PC-9 (cell line): ENCODE measurements at regions not wholly inside any gene's neighbourhood (a gene's known extent, or its start where the extent isn't known, plus 50 kb on each side); places are given as distances from the start of the nearest gene placed in this dataset.

Experiments
- BruUV-seq: library from RNA; stranded (reverse); fragments of 400-500 nt; replicated peaks from 2 replicates; lab custom pipeline; 2021; lab: Mats Ljungman, UMichigan
- CTCF ChIA-PET: fragments of 300-600 bp; sonication (Branson Sonifier 250); formaldehyde crosslinking; loops from one replicate; lab custom pipeline; 2022; ENCODE audit warnings: antibody characterized with exemption; lab: Charles Lee
- POLR2A ChIA-PET: fragments of 300-600 bp; sonication (Branson Sonifier 250); formaldehyde crosslinking; loops from one replicate; lab custom pipeline; 2022; ENCODE audit warnings: antibody characterized with exemption; ENCODE audit not compliant: unreplicated experiment; lab: Charles Lee
- DNase-seq, 2 experiments: peaks; one replicate each; pipeline versions ENCODE4 v3.0.0 to v3.0.0-alpha.2; 2015 to 2022; ENCODE audit warnings: mixed read lengths in 1 of 2
- H2AFZ ChIP-seq: fragments of 200-600 bp; sonication (generic); 2 replicates; pipeline ENCODE4 v1.8.1; 2017; ENCODE audit warnings: antibody characterized with exemption
- H3F3A ChIP-seq: fragments of 200-600 bp; sonication (generic); 2 replicates; pipeline ENCODE4 v1.8.1; 2017; ENCODE audit warnings: antibody characterized with exemption, mild to moderate bottlenecking, low read depth; ENCODE audit not compliant: insufficient read depth
- H3K27ac ChIP-seq: fragments of 200-600 bp; sonication (generic); 2 replicates; pipeline ENCODE4 v1.6.1; 2016; ENCODE audit warnings: mixed run types
- H3K27me3 ChIP-seq: fragments of 200-600 bp; sonication (generic); 2 replicates; pipeline ENCODE4 v1.6.1; 2016; ENCODE audit warnings: low read depth, mixed run types; ENCODE audit not compliant: insufficient read depth
- H3K36me3 ChIP-seq: fragments of 200-600 bp; sonication (generic); 2 replicates; pipeline ENCODE4 v1.6.1; 2016; ENCODE audit warnings: low read depth, mixed run types
- H3K4me1 ChIP-seq: fragments of 200-600 bp; sonication (generic); replicated peaks from 2 replicates; pipeline ENCODE4 v1.6.1; 2016; ENCODE audit warnings: mixed run types; ENCODE audit not compliant: insufficient read depth
- H3K4me2 ChIP-seq: fragments of 200-600 bp; sonication (generic); 2 replicates; pipeline ENCODE4 v1.6.1; 2017; ENCODE audit warnings: mixed run types
- H3K4me3 ChIP-seq: fragments of 200-600 bp; sonication (generic); 2 replicates; pipeline ENCODE4 v1.6.1; 2016; ENCODE audit warnings: mixed run types
- H3K79me2 ChIP-seq: fragments of 200-600 bp; sonication (generic); 2 replicates; pipeline ENCODE4 v1.6.1; 2017; ENCODE audit warnings: low read depth, mixed run types
- H3K9me2 ChIP-seq: fragments of 200-600 bp; sonication (generic); 2 replicates; pipeline ENCODE4 v1.8.1; 2017; ENCODE audit warnings: mild to moderate bottlenecking; ENCODE audit not compliant: insufficient read depth
- H3K9me3 ChIP-seq: fragments of 200-600 bp; sonication (generic); 2 replicates; pipeline ENCODE4 v1.8.1; 2016; ENCODE audit warnings: low read depth; ENCODE audit not compliant: insufficient read depth
- H4K20me1 ChIP-seq: fragments of 200-600 bp; sonication (generic); 2 replicates; pipeline ENCODE4 v1.8.1; 2017; ENCODE audit not compliant: insufficient read depth
- CTCF ChIP-seq: fragments of 200-600 bp; sonication (generic); conservative IDR thresholded peaks from 2 replicates; pipeline ENCODE4 v1.6.1; 2017; ENCODE audit warnings: mixed run types, antibody characterized with exemption, mild to moderate bottlenecking, moderate library complexity
- EZH2 ChIP-seq: fragments of 200-600 bp; sonication (generic); IDR thresholded peaks from 2 replicates; pipeline ENCODE4 v1.8.0; 2017; ENCODE audit warnings: antibody characterized with exemption, low read depth
- intact Hi-C: fragments of 100-400 bp; cut with micrococcal nuclease; formaldehyde crosslinking; loops from one replicate; pipeline ENCODE4 v1.10.0; 2022; ENCODE audit not compliant: unreplicated experiment

GRCh38 chr21:35386491-35387079 lies 337.5 kb upstream of the RUNX1 start:
- Histone ChIP-seq H3K4me3 (no peak overlapping the region), H3K9me2 (no peaks in the 10 kb centered on the region), H3K4me2 (no peak overlapping the region), H3K27me3 (no peaks in the 10 kb centered on the region), H2AFZ (no peak overlapping the region), H3K36me3 (no peaks in the 10 kb centered on the region), H3K27ac (no peak overlapping the region), H3K9me3 (no peaks in the 10 kb centered on the region; the same call in 1 of the 2 replicates), H3F3A (no peaks in the 10 kb centered on the region), H3K4me1 (no peaks in the 10 kb centered on the region), H4K20me1 (no peaks in the 10 kb centered on the region), H3K79me2 (no peaks in the 10 kb centered on the region)
- intact Hi-C loops = no loop called here
- BruUV-seq = no TSS peak
- POLR2A ChIA-PET = no interaction called here
- TF ChIP-seq CTCF (no peak), EZH2 (no peak)
- no peak for DNase-seq
- CTCF ChIA-PET = no interaction called here

- no peaks in the 10 kb centered on the region for H3K79me2 ChIP-seq
- DNase-seq = no peak
- no peak for TF ChIP-seq CTCF
- no peak for TF ChIP-seq EZH2
- H3K4me3 ChIP-seq = no peak overlapping the region
- no peaks in the 10 kb centered on the region for H3K9me2 ChIP-seq
- H3K27ac ChIP-seq = no peak overlapping the region
- ChIA-PET CTCF (no interaction called here), POLR2A (no interaction called here)
- no TSS peak for BruUV-seq
- H3K36me3 ChIP-seq = no peaks in the 10 kb centered on the region
- no peaks in the 10 kb centered on the region for H3K27me3 ChIP-seq
- H3F3A ChIP-seq = no peaks in the 10 kb centered on the region
- H3K4me1 ChIP-seq = no peaks in the 10 kb centered on the region
- no peaks in the 10 kb centered on the region for H4K20me1 ChIP-seq
- intact Hi-C loops = no loop called here
- no peak overlapping the region for H3K4me2 ChIP-seq
- no peaks in the 10 kb centered on the region; the same call in 1 of the 2 replicates for H3K9me3 ChIP-seq
- H2AFZ ChIP-seq = no peak overlapping the region
These were observed 335.3 kb upstream of the RUNX1 start for GRCh38 chr21:35384375-35384774.

GRCh38 chr21:35382696-35383095 lies 333.6 kb upstream of the RUNX1 start:
- DNase-seq = no peak
- intact Hi-C loops = no loop called here
- no TSS peak for BruUV-seq
- H3K79me2 ChIP-seq = no peaks in the 10 kb centered on the region
- H3K27me3 ChIP-seq = no peaks in the 10 kb centered on the region
- H3K9me3 ChIP-seq = no peaks in the 10 kb centered on the region
- no peaks in the 10 kb centered on the region; the same call in 1 of the 2 replicates for H3F3A ChIP-seq
- H3K27ac ChIP-seq = no peak overlapping the region
- no peaks in the 10 kb centered on the region for H3K4me1 ChIP-seq
- POLR2A ChIA-PET = no interaction called here
- no peaks in the 10 kb centered on the region for H3K36me3 ChIP-seq
- H4K20me1 ChIP-seq = no peaks in the 10 kb centered on the region
- TF ChIP-seq EZH2 = no peak
- TF ChIP-seq CTCF = no peak
- no peak overlapping the region for H2AFZ ChIP-seq
- no peak overlapping the region for H3K4me2 ChIP-seq
- CTCF ChIA-PET = no interaction called here
- H3K4me3 ChIP-seq = no peak overlapping the region
- H3K9me2 ChIP-seq = no peaks in the 10 kb centered on the region
